Liver (tissue), 6 donors: ENCODE measurements at regions not wholly inside any gene's neighbourhood (a gene's known extent, or its start where the extent isn't known, plus 50 kb on each side); places are given as distances from the start of the nearest gene placed in this dataset.
"Not testable (repeated sequence)": the region's sequence is repeated elsewhere in the genome, so short reads cannot be mapped to it uniquely, and the experiment has no call there.

Experiments used
- DNase-seq: peaks from one replicate; pipeline ENCODE4 v3.0.0-alpha.2; 2017; ENCODE audit warnings: low spot score
- H3K27ac ChIP-seq, 2 donors: one replicate each; pipeline ENCODE4 v1.7.0; 2013; ENCODE audit warnings: inconsistent platforms in 2 of 2, low read length in 2 of 2, control low read depth in 1 of 2, low read depth in 1 of 2, mild to moderate bottlenecking in 1 of 2
- H3K27me3 ChIP-seq, 4 donors: one replicate each; pipeline versions ENCODE4 v1.6.1 to v1.7.0; 2013; ENCODE audit warnings: low read length in 3 of 4, inconsistent platforms in 1 of 4, mild to moderate bottlenecking in 1 of 4, moderate library complexity in 1 of 4; ENCODE audit not compliant: control insufficient read depth in 4 of 4, insufficient read depth in 4 of 4
- H3K36me3 ChIP-seq, 4 donors: one replicate each; pipeline versions ENCODE4 v1.6.1 to v1.7.0; 2013; ENCODE audit warnings: low read length in 3 of 4, mild to moderate bottlenecking in 3 of 4, low read depth in 1 of 4, moderate library complexity in 1 of 4; ENCODE audit not compliant: control insufficient read depth in 4 of 4, insufficient read depth in 3 of 4
- H3K4me1 ChIP-seq, 4 donors: one replicate each; pipeline versions ENCODE4 v1.6.1 to v1.7.0; 2013; ENCODE audit warnings: low read length in 3 of 4, mild to moderate bottlenecking in 3 of 4, moderate library complexity in 1 of 4; ENCODE audit not compliant: control insufficient read depth in 4 of 4, insufficient read depth in 4 of 4
- H3K4me3 ChIP-seq, 3 donors: one replicate each; pipeline versions ENCODE4 v1.6.1 to v1.7.0; 2013; ENCODE audit warnings: low read length in 3 of 3, control low read depth in 1 of 3, low read depth in 1 of 3, mild to moderate bottlenecking in 1 of 3
- H3K9ac ChIP-seq, 2 donors: one replicate each; pipeline ENCODE4 v1.7.0; 2013; ENCODE audit warnings: low read length in 2 of 2, mild to moderate bottlenecking in 2 of 2, moderate library complexity in 2 of 2, control low read depth in 1 of 2, low read depth in 1 of 2
- H3K9me3 ChIP-seq, 4 donors: one replicate each; pipeline versions ENCODE4 v1.6.1 to v1.7.0; 2013; ENCODE audit warnings: low read length in 3 of 4; ENCODE audit not compliant: control insufficient read depth in 4 of 4
- WGBS: extraction: QIAGEN DNeasy Blood & Tissue Kit; methylation state at CpG from one replicate; pipeline ENCODE4 v1.1.7; 2013; 5-methylcytosine and 5-hydroxymethylcytosine counted together
- donor health status: healthy.
- donor health status: healthy.
- donor health status: healthy.

DNA sequence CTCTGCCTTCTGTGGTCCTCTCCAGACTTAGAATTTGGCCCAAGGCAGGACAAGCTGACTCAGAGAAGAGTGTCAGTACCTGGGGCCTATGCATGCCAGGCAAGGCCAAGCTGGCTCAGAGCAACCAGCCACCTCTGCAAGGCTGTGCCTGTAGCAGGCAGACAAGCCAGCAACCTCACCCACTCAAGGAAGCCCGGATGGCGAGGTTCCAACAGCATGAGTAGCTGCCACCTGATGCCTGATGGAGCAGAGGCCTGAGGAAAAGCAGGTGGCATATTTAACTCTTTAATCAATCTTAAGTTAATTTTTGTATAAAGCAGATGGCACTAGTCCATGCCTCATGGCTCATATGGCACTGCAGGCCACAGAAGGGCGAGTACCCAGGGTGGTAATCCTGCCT lies 3595.8 kb upstream of the OR11H1 start:
- not testable (repeated sequence) for H3K36me3 ChIP-seq, H3K9me3 ChIP-seq, H3K4me3 ChIP-seq, H3K9ac ChIP-seq, DNase-seq, H3K27me3 ChIP-seq, H3K27ac ChIP-seq, H3K4me1 ChIP-seq
- 62% methylated on average over 2 of the region's 3 CpGs for WGBS

DNA sequence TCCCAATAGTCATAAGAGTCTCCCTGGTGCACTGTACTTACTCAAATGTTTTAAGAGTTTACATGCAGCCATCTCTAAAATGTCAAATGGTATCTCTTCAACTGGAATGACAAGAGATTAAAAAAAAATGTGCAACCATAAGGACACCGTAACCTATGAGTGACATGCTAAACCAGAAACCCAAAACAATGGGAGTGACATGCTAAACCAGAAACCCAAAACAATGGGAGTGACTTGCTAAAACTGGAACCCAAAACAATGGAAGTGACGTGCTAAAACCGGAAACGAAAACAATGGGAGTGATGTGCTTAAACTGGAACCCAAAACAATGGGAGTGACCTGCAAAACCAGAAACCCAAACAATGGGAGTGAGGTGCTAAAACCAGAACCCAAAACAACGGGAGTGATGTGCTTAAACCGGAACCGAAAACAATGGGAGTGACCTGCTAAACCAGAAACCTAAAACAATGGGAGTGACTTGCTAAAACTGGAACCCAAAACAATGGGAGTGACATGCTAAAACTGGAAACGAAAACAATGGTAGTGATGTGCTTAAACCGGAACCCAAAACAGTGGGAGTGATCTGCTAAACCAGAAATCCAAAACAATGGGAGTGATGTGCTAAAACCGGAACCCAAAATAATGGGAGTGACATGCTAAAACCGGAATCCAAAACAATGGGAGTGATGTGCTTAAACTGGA lies 3559.9 kb upstream of the OR11H1 start:
- H3K9me3 ChIP-seq, DNase-seq, H3K9ac ChIP-seq, H3K4me3 ChIP-seq, H3K27ac ChIP-seq, H3K27me3 ChIP-seq, H3K4me1 ChIP-seq, H3K36me3 ChIP-seq: not testable (repeated sequence)
- 52% methylated on average over 2 of the region's 11 CpGs for WGBS

DNA sequence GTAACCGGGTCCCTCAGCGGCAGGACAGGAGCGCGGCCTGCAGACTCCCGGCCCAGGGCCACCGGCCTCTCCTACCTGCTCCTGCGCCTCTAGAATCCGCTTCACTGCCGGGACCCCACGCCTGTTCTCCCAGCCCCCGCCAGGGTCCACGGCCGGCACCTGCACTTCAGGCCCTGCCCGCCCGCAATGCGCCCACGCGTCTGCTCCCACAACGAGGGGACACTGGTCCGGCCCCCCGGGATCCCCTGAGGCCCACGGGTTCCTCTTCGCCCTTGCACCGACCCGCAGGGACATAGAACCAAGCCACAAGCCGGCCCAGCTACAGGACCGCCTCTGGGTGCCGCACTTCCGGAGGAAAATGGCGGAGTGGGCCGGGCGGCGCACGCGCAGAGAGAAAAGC lies 3554.1 kb upstream of the OR11H1 start:
- not testable (repeated sequence) for H3K9me3 ChIP-seq, H3K27me3 ChIP-seq, H3K4me1 ChIP-seq, H3K27ac ChIP-seq, H3K36me3 ChIP-seq, H3K9ac ChIP-seq
- H3K4me3 ChIP-seq, result peak overlapping the region in 2 of 3 donors; percentile 23 to 41
- 38% methylated on average over 19 of the region's 35 CpGs for WGBS
- DNase-seq, result peak; percentile 20
